ENCODE measurements at regions not wholly inside any gene's neighbourhood (a gene's known extent, or its start where the extent isn't known, plus 50 kb on each side); places are given as distances from the start of the nearest gene placed in this dataset.
A peak's percentile ranks its signal among the peaks of the same experiment; 100 is the strongest.

DNA sequence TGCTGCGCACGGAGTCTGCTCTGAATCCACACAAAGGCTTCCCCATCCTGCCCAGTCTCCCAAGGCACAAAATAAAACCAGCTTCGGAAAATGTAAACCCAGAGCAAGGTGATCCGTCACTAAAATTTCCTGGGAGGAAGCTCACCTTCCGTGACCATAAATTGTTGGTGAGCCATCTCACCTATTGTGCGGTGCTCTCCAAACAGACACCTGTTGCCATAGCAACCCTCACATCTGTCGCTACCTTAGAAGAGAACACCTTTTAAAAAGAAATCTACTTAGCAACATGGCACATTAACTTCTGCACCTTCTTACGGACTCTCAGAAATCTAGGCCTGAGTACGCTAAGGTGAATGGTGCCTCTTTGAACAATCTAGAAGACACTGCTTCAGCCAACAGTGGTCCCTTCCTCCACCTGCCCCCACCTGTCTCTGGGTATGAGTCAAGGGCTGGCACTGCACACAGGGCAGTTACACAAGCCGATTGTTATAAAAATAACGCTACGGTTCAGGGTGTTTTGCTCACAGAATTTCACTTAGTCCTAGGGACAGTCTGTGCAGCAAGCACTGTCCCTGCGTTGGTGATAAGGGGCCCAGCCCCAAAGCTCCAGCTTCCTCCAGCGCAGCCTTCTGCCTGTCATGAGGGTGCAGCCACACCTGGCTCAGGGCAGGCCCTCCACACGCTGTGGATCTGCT is 114.9 kb upstream of the ID2 start:
- no peak for TF ChIP-seq POLR2A (IDR thresholded peaks at IDR 0.05)
- TF ChIP-seq, protein P1, sequence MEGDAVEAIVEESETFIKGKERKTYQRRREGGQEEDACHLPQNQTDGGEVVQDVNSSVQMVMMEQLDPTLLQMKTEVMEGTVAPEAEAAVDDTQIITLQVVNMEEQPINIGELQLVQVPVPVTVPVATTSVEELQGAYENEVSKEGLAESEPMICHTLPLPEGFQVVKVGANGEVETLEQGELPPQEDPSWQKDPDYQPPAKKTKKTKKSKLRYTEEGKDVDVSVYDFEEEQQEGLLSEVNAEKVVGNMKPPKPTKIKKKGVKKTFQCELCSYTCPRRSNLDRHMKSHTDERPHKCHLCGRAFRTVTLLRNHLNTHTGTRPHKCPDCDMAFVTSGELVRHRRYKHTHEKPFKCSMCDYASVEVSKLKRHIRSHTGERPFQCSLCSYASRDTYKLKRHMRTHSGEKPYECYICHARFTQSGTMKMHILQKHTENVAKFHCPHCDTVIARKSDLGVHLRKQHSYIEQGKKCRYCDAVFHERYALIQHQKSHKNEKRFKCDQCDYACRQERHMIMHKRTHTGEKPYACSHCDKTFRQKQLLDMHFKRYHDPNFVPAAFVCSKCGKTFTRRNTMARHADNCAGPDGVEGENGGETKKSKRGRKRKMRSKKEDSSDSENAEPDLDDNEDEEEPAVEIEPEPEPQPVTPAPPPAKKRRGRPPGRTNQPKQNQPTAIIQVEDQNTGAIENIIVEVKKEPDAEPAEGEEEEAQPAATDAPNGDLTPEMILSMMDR (IDR thresholded peaks at IDR 0.05 in 4 of 5, conservative IDR thresholded peaks at IDR 0.05 in 1 of 5): no peak
- in situ Hi-C loops (cut with MboI; ENCODE audit: low sequenced_read_pairs in 4 of 4): no loop called here
- Histone ChIP-seq H3K27me3 (no peaks in the 10 kb centered on the region), H3K9me3 (no peaks in the 10 kb centered on the region), H3K4me3 (no peak overlapping the region), H3K27ac (peak overlapping the region in 1 of 4 donors; percentile 45), H3K36me3 (no peaks in the 10 kb centered on the region), H3K4me1 (no peaks in the 10 kb centered on the region)
- ATAC-seq (peak; percentile 27 to 80), DNase-seq (no peak)
- intact Hi-C loops (cut with DNase I; ENCODE audit: low total_unique reads): no loop called here

DNA sequence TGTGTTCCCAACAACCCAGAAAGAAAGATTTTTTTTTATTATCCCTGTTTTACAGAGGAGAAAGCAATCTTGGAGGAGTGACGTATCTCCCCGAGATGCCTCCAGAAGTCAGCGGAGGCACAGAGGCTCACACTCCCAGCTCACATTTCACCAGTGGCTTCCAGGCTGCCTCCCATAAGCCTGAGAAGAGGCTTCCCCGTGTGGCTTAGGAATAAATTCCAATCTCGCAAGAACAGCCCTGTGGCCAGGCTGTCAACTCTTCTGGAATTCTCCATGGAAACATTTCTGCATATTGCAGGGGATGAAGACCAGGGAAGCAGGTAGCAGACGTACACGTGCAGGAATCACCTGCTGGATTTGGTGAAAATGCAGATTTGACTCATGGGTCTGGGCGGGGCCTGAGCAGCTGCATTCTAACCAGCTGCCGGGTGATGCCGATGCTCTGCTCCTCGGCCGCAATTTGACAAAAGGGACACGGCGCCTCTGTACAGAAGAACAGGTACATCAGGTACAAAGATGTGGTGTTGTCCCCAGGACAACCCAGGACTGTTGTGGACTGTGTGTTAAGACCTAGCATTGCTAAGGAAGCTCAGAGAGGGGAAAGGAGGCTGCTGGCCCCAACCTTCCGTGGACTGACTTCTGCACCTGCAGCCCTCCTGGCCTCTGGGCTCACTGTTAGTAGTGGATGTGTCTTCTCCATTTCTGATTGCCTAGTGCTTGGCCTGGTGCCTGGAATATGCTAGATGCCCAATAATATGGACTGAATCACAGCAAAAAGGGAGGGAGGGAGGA is 114.2 kb upstream of the ID2 start:
- in situ Hi-C loops (cut with MboI; ENCODE audit: low sequenced_read_pairs in 4 of 4): no loop called here
- TF ChIP-seq, protein P1 (IDR thresholded peaks at IDR 0.05 in 4 of 5, conservative IDR thresholded peaks at IDR 0.05 in 1 of 5): no peak
- no peak for TF ChIP-seq POLR2A (IDR thresholded peaks at IDR 0.05)
- peak in 1 of 2 donors; percentile 6 for DNase-seq

DNA sequence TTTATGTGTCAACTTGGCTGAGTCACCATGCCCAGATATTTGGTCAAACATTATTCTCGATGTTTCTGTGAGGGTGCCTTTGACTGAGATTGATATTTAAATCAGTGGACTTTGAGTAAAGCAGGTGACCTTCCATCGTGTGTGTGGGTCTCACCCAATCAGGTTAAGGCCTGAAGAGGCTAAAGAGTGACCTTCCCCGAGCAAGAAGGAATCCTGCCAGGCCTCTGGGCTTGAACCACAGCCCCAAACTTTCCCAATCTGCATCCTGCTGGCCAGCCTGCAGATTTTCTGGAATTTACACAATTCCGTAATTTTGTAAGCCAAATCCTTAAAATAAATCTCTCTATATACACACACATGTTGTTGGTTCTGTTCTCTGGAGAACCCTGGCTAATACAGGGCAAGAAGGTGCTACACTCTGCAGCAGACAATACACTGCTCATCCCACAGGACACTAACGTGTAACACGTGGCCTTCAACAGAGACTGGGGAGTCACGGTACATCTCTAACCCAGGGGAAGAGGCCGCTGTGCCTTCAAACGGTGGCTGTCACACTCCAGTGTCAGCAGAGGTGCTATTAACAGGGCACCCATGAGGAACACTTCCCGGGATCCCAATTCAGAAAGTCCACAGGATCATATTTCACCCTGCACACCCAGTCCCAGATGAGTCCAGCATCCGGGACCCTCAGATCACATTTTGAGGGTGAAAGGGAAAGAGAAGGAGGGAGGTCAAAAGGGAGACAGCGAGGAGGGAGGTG is 113.1 kb upstream of the ID2 start:
- H3K27me3 ChIP-seq: no peaks in the 10 kb centered on the region
- TF ChIP-seq, protein P1 (IDR thresholded peaks at IDR 0.05 in 4 of 5, conservative IDR thresholded peaks at IDR 0.05 in 1 of 5): no peak
- TF ChIP-seq POLR2A (IDR thresholded peaks at IDR 0.05): no peak
- no peaks in the 10 kb centered on the region for H3K9me3 ChIP-seq
- H3K36me3 ChIP-seq: no peaks in the 10 kb centered on the region
- no peaks in the 10 kb centered on the region for H3K4me1 ChIP-seq
- in situ Hi-C loops (cut with MboI; ENCODE audit: low sequenced_read_pairs in 4 of 4) (no loop called here), intact Hi-C loops (cut with DNase I; ENCODE audit: low total_unique reads) (no loop called here)
- DNase-seq: no peak
- no peak overlapping the region for H3K27ac ChIP-seq
- no peak overlapping the region for H3K4me3 ChIP-seq
- no peak for ATAC-seq

More for the DNA sequence above, 114.2 kb upstream of the ID2 start:
- no peaks in the 10 kb centered on the region for H3K27me3 ChIP-seq
- peak in 1 of 2 donors; percentile 34 for ATAC-seq
- no peaks in the 10 kb centered on the region for H3K4me1 ChIP-seq
- H3K36me3 ChIP-seq: no peaks in the 10 kb centered on the region
- H3K4me3 ChIP-seq: no peak overlapping the region
- H3K9me3 ChIP-seq: no peaks in the 10 kb centered on the region
- H3K27ac ChIP-seq: peak overlapping the region in 1 of 4 donors; percentile 45
- intact Hi-C loops (cut with DNase I; ENCODE audit: low total_unique reads): no loop called here

DNA sequence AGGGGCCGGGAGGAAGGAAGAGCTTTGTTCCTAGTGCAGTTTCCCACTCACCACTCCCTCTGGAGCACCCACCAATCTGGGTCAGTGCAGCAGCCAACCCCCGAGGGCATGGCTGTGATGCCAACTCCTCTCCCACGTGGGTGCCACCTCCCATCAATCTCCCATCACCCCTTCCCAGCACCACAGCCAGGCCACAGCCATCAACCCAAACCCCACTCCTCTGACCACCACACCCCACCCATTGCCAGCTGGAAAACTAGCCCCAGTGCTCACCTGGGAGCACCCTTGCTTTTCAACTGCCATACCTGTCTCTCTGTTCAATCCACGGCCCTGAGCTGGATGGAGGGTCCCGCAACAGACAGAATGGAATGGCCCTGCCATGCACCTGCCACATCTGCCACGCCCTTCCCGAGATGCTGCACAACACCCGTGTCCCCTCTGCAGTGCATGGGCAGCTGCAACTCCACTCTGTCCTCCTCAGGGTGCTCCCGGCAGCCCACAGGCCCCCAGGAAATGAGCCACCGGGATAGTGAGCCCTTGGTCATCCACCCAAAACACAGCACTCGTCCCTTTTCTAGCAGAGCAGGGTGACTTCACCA is 112.4 kb upstream of the ID2 start:
- in situ Hi-C loops (cut with MboI; ENCODE audit: low sequenced_read_pairs in 4 of 4) (no loop called here), intact Hi-C loops (cut with DNase I; ENCODE audit: low total_unique reads) (no loop called here)
- DNase-seq: no peak
- Histone ChIP-seq H3K36me3 (no peaks in the 10 kb centered on the region), H3K4me1 (no peaks in the 10 kb centered on the region), H3K9me3 (no peaks in the 10 kb centered on the region), H3K27ac (no peak overlapping the region), H3K27me3 (no peaks in the 10 kb centered on the region), H3K4me3 (no peak overlapping the region)
- ATAC-seq: no peak
- TF ChIP-seq, protein P1 (IDR thresholded peaks at IDR 0.05 in 4 of 5, conservative IDR thresholded peaks at IDR 0.05 in 1 of 5): no peak
- TF ChIP-seq POLR2A (IDR thresholded peaks at IDR 0.05): no peak
